Right cardiac atrium (tissue), 5 donors: ENCODE measurements at regions not wholly inside any gene's neighbourhood (a gene's known extent, or its start where the extent isn't known, plus 50 kb on each side); places are given as distances from the start of the nearest gene placed in this dataset.
"Not testable (repeated sequence)": the region's sequence is repeated elsewhere in the genome, so short reads cannot be mapped to it uniquely, and the experiment has no call there.

Experiments
- ATAC-seq, 2 donors: fragments of 200-7000 bp; cut with Tn5 transposase; one replicate each; pipeline versions ENCODE4 v1.8.0 to v1.9.1; 2020; ENCODE audit warnings: moderate library complexity in 2 of 2, mild to moderate bottlenecking in 1 of 2
- DNase-seq, 3 donors: peaks; one replicate each; pipeline ENCODE4 v3.0.0-alpha.2; 2020
- H3K27ac ChIP-seq: one replicate; pipeline ENCODE4 v1.5.1; 2013; ENCODE audit warnings: mild to moderate bottlenecking, low read length, control low read depth, moderate library complexity
- H3K27me3 ChIP-seq: one replicate; pipeline ENCODE4 v1.6.1; 2013; ENCODE audit not compliant: control insufficient read depth, insufficient read depth
- H3K4me1 ChIP-seq: one replicate; pipeline ENCODE4 v1.6.1; 2013; ENCODE audit warnings: low read length; ENCODE audit not compliant: control insufficient read depth, insufficient read depth
- H3K4me3 ChIP-seq: one replicate; pipeline ENCODE4 v1.5.1; 2013; ENCODE audit warnings: low read length, control low read depth
- H3K9me3 ChIP-seq: one replicate; pipeline ENCODE4 v1.6.1; 2013; ENCODE audit warnings: low read length; ENCODE audit not compliant: control insufficient read depth
- WGBS: extraction: QIAGEN DNeasy Blood & Tissue Kit; methylation state at CpG from one replicate; pipeline ENCODE4 v1.1.7; 2013; 5-methylcytosine and 5-hydroxymethylcytosine counted together
- intact Hi-C, 4 donors: fragments of 100-400 bp; cut with DNase I; formaldehyde crosslinking; loops; one replicate each; pipeline versions ENCODE4 v1.11.0 to v1.14.0; 2022 to 2023
- donor health status: healthy with polysubstance abuse.
- donor health status: DM: no; HTN: yes; CAD: no.
- donor health status: DM: no; HTN: no; CAD: no.
- donor health status: DM: no; HTN: yes; CAD: no; lungs with severe emphysema.
- donor health status: DM: yes; HTN: yes; CAD: no.

DNA sequence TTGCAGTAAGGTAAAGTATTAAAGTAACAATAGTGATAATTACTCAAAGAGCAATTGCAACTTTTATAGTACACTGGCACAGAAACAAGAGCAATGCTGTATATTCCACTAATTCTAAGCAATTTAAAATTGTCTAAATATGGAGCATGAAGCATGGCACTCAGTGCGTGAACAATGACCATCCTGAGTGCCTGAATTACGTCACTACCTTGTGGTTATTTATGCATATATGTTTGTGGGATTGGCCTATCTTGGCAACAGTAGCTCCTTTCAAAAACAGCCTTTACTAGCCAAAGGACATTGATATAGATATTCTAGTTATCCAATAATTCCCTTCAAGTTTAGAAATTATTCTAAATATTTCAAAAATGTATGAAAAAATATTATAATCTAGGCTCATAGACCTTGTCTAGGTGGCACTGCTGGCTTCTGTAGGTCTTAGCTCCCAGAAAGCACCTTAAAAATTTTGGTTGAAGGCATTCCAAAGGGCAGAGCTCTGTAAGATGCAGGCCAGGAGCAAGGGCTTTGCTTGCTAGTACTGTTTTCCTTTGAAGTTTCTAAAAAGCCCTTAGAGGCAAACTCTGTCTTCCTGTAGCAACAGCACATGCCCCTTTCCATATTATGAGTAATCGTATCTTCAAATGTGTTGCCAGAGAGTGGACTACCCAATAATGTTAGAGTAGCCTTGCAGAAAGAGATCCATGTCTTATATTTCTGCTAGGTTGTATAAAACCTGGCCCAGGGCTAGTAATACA lies 719.3 kb downstream of the NR2F1-AS1 start:
- Histone ChIP-seq H3K4me3 (no peak overlapping the region), H3K27me3 (no peaks in the 10 kb centered on the region), H3K9me3 (no peaks in the 10 kb centered on the region), H3K4me1 (no peaks in the 10 kb centered on the region), H3K27ac (no peak overlapping the region)
- DNase-seq = no peak
- intact Hi-C loops = no loop called here
- WGBS = 82% methylated on average over 3 of the region's 3 CpGs
- ATAC-seq = no peak

GRCh38 chr5:92860061-92860460 lies 721.0 kb downstream of the NR2F1-AS1 start:
- WGBS = 73% methylated on average over 2 of the region's 2 CpGs
- no peaks in the 10 kb centered on the region for H3K4me1 ChIP-seq
- intact Hi-C loops = no loop called here
- no peak overlapping the region for H3K27ac ChIP-seq
- ATAC-seq (no peak), DNase-seq (no peak)
- no peak overlapping the region for H3K4me3 ChIP-seq
- no peaks in the 10 kb centered on the region for H3K27me3 ChIP-seq
- H3K9me3 ChIP-seq = no peaks in the 10 kb centered on the region

DNA sequence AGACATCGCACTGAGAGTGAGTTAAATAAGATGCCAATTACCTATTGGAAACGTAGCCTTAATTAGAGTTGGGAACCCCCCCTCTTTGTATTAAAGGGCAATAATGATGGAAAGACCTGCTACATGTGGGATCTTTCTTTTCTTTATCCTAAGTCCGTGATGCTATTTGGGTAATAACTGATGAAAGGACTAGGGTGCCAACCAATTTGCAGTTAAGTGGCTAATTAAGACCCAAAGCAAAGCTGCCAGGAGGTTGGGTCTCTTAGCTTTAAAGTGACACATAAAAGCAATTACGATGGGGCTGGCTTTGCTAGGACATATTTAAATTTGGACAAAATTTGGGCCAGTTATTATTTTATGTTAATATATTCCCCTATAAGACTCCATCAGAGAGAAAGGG lies 728.8 kb downstream of the NR2F1-AS1 start:
- DNase-seq (no peak), ATAC-seq (no peak)
- H3K4me1 ChIP-seq = no peaks in the 10 kb centered on the region
- WGBS = 43% methylated on average over 4 of the region's 4 CpGs
- no peak overlapping the region for H3K4me3 ChIP-seq
- no peaks in the 10 kb centered on the region for H3K9me3 ChIP-seq
- H3K27ac ChIP-seq = no peak overlapping the region
- intact Hi-C loops = no loop called here
- H3K27me3 ChIP-seq = no peaks in the 10 kb centered on the region

GRCh38 chr5:92850886-92851285 lies 730.1 kb downstream of the NR2F1-AS1 start:
- no peaks in the 10 kb centered on the region for H3K27me3 ChIP-seq
- H3K4me1 ChIP-seq = no peaks in the 10 kb centered on the region
- H3K27ac ChIP-seq = no peak overlapping the region
- no peaks in the 10 kb centered on the region for H3K9me3 ChIP-seq
- intact Hi-C loops = no loop called here
- WGBS = 59% methylated on average over 2 of the region's 2 CpGs
- no peak for ATAC-seq
- no peak overlapping the region for H3K4me3 ChIP-seq
- no peak for DNase-seq

GRCh38 chr5:92849756-92850155 lies 731.3 kb downstream of the NR2F1-AS1 start:
- no peaks in the 10 kb centered on the region for H3K4me1 ChIP-seq
- H3K4me3 ChIP-seq = no peak overlapping the region
- H3K27ac ChIP-seq = no peak overlapping the region
- ATAC-seq (no peak), DNase-seq (no peak)
- intact Hi-C loops = no loop called here
- H3K9me3 ChIP-seq = no peaks in the 10 kb centered on the region
- no peaks in the 10 kb centered on the region for H3K27me3 ChIP-seq

DNA sequence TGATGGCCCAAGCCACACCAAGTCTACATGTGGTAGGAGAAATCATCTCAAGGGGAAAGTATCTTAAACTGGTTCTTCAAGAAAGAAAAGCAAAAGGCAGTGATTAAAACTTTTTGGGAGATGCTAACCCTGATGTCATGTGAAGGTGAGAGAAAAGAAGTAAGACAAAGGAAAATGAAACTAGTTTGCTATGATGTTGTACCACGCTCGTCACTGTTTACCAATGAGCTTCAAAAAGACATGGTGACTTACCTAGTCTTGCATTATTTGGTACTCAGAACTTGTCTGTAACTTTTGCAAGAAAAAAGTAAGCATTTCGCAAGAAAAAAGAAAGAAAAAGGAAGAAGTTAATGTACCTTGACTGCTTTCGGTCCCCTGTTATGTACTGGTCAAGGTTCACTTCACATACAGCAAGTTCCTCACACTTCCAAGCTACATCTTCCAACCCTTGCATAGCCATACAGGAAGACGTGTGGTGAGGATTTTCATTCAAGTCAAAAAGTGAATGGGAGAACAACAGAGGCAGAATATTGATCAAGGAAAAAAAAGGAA lies 739.3 kb downstream of the NR2F1-AS1 start:
- DNase-seq = no peak
- intact Hi-C loops = no loop called here
- Histone ChIP-seq H3K9me3 (no peaks in the 10 kb centered on the region), H3K27me3 (no peaks in the 10 kb centered on the region), H3K4me1 (no peaks in the 10 kb centered on the region), H3K4me3 (no peak overlapping the region), H3K27ac (no peak overlapping the region)
- WGBS = 88% methylated on average over 5 of the region's 5 CpGs
- no peak for ATAC-seq

DNA sequence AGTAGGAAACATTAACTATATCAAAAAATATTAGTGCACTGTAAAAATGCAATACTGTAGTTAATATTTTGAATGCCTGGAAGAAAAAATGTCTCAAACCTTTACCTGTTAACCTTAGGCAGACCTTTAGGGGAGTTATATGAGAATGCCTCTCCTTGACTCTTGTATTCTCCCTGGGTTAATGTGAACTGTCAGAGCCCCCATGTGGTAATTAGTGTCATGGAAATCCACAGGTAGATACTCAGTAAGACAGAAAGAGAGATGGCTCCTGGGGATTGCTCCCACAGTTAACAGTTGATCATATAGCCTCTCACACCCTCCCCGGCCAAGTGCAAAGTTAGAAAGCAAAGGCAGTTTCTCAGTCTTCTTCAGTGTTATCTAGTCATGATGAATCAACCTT lies 742.8 kb downstream of the NR2F1-AS1 start:
- WGBS = 70% methylated on average over 1 of the region's 1 CpG
- Histone ChIP-seq H3K4me1 (no peaks in the 10 kb centered on the region), H3K27ac (no peak overlapping the region), H3K9me3 (no peaks in the 10 kb centered on the region), H3K4me3 (no peak overlapping the region), H3K27me3 (no peaks in the 10 kb centered on the region)
- intact Hi-C loops = no loop called here
- DNase-seq (no peak), ATAC-seq (no peak)

GRCh38 chr5:92836855-92837755 lies 743.9 kb downstream of the NR2F1-AS1 start:
- no peaks in the 10 kb centered on the region for H3K27me3 ChIP-seq
- no peak overlapping the region for H3K4me3 ChIP-seq
- ATAC-seq = no peak
- DNase-seq = no peak
- H3K4me1 ChIP-seq = no peaks in the 10 kb centered on the region
- no peak overlapping the region for H3K27ac ChIP-seq
- WGBS = 87% methylated on average over 3 of the region's 3 CpGs
- H3K9me3 ChIP-seq = no peaks in the 10 kb centered on the region
- intact Hi-C loops = no loop called here

- intact Hi-C loops = no loop called here
- Histone ChIP-seq H3K27ac (no peak overlapping the region), H3K9me3 (no peaks in the 10 kb centered on the region), H3K4me1 (no peaks in the 10 kb centered on the region), H3K27me3 (no peaks in the 10 kb centered on the region), H3K4me3 (no peak overlapping the region)
- ATAC-seq = no peak
- WGBS = 53% methylated on average over 1 of the region's 1 CpG
- DNase-seq = no peak
Observed at GRCh38 chr5:92835712-92836111, 745.3 kb downstream of the NR2F1-AS1 start.

- H3K4me3 ChIP-seq, H3K27ac ChIP-seq, DNase-seq, H3K4me1 ChIP-seq, H3K9me3 ChIP-seq, H3K27me3 ChIP-seq, intact Hi-C loops, ATAC-seq: not testable (repeated sequence)
- 75% methylated on average over 3 of the region's 3 CpGs for WGBS
Observed at GRCh38 chr5:92823551-92823950, 757.5 kb downstream of the NR2F1-AS1 start.

DNA sequence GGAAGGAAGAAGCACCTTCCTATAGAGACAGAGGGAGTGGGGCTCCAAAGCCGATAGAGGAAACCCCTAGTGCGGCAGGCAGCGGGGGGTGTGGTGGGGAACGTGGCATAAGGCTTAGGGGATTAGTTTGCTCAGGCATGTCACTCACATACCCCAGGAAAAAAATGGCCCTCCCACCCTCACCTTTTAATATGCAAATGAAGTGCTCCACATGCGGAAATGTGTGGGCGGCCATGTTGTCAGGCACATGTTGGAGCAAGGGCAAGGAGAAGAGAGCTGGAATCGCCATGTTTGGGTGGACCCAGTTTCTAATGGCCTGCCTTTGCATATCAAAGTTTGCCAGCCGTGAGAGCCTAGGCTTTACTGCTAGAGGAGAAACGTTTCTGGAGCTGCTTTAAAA lies 758.8 kb downstream of the NR2F1-AS1 start:
- Histone ChIP-seq H3K4me1 (no peaks in the 10 kb centered on the region), H3K9me3 (no peaks in the 10 kb centered on the region), H3K27ac (no peak overlapping the region), H3K4me3 (no peak overlapping the region), H3K27me3 (no peaks in the 10 kb centered on the region)
- WGBS = 84% methylated on average over 9 of the region's 9 CpGs
- DNase-seq (no peak), ATAC-seq (no peak)
- intact Hi-C loops = no loop called here
